ENCODE measurements at regions not wholly inside any gene's neighbourhood (a gene's known extent, or its start where the extent isn't known, plus 50 kb on each side); places are given as distances from the start of the nearest gene placed in this dataset.

GRCh38 chrX:34562006-34562405 lies 95.1 kb downstream of the TMEM47 start:
- H3K36me3 ChIP-seq (ENCODE audit: control insufficient read depth, insufficient read depth, low read length): no peaks in the 10 kb centered on the region
- FAIRE-seq (no peak), ATAC-seq (no peak), DNase-seq (ENCODE audit: extremely low read depth in 1 of 4, low spot score in 3 of 4) (no peak)
- no peak overlapping the region for H3K4me2 ChIP-seq (ENCODE audit: insufficient read depth, low read length)
- H3K27ac ChIP-seq (ENCODE audit: extremely low read depth, low read depth, low read length): no peak overlapping the region
- no TSS peak for BruUV-seq (replicated peaks)
- intact Hi-C loops (cut with micrococcal nuclease) (no loop called here), in situ Hi-C loops (cut with MboI) (no loop called here)
- no peaks in the 10 kb centered on the region for H3K4me1 ChIP-seq (replicated peaks in 1 of 2; ENCODE audit: control insufficient read depth in 2 of 2, insufficient read depth in 2 of 2, low read length in 2 of 2)
- no peak overlapping the region for H3K9ac ChIP-seq (ENCODE audit: insufficient read depth in 1 of 2, low read depth in 2 of 2, low read length in 2 of 2)
- no peak overlapping the region for H2AFZ ChIP-seq (ENCODE audit: low read depth, low read length)
- H3K9me1 ChIP-seq (ENCODE audit: control insufficient read depth, insufficient read depth, low read length): no peaks in the 10 kb centered on the region
- H4K20me1 ChIP-seq (replicated peaks; ENCODE audit: control insufficient read depth, insufficient read depth, low read length): no peaks in the 10 kb centered on the region
- TF ChIP-seq BRF1 (IDR thresholded peaks at IDR 0.05; ENCODE audit: borderline replicate concordance, extremely low read depth, insufficient read length) (no peak), CHD1 (IDR thresholded peaks at IDR 0.05; ENCODE audit: low read length) (no peak), ZBTB12 (CRISPR knock-in tag; IDR thresholded peaks at IDR 0.05) (no peak), CBFB (CRISPR knock-in tag; IDR thresholded peaks at IDR 0.05) (no peak), MCM5 (IDR thresholded peaks at IDR 0.05; ENCODE audit: low read depth) (no peak), GATAD2B (IDR thresholded peaks at IDR 0.05; ENCODE audit: borderline replicate concordance) (no peak), HEY1 (CRISPR knock-in tag; IDR thresholded peaks at IDR 0.05; ENCODE audit: borderline replicate concordance) (no peak), CBX8 (IDR thresholded peaks at IDR 0.05; ENCODE audit: borderline replicate concordance, extremely low read depth, low read depth, low read length, poor library complexity, severe bottlenecking) (no peak), SPI1 (IDR thresholded peaks at IDR 0.05; ENCODE audit: borderline replicate concordance, low read depth, low read length) (no peak), SETDB1 (IDR thresholded peaks at IDR 0.05; ENCODE audit: low read length) (no peak), ZNF551 (CRISPR knock-in tag; IDR thresholded peaks at IDR 0.05) (no peak), ZNF347 (CRISPR knock-in tag; IDR thresholded peaks at IDR 0.05; ENCODE audit: low read depth) (no peak), ZNF644 (tag; IDR thresholded peaks at IDR 0.05; ENCODE audit: low read depth) (no peak), ZNF3 (CRISPR knock-in tag; IDR thresholded peaks at IDR 0.05) (no peak), SAFB (IDR thresholded peaks at IDR 0.05; ENCODE audit: borderline replicate concordance, low read depth, low read length) (no peak), MAFG (tag; conservative IDR thresholded peaks at IDR 0.05) (no peak)
- TF ChIP-seq, protein P1, sequence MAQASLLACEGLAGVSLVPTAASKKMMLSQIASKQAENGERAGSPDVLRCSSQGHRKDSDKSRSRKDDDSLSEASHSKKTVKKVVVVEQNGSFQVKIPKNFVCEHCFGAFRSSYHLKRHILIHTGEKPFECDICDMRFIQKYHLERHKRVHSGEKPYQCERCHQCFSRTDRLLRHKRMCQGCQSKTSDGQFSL (CRISPR knock-in tag; IDR thresholded peaks at IDR 0.05): no peak
- TF ChIP-seq, protein P1 (tag; IDR thresholded peaks at IDR 0.05): no peak
- TF ChIP-seq, protein P2, sequence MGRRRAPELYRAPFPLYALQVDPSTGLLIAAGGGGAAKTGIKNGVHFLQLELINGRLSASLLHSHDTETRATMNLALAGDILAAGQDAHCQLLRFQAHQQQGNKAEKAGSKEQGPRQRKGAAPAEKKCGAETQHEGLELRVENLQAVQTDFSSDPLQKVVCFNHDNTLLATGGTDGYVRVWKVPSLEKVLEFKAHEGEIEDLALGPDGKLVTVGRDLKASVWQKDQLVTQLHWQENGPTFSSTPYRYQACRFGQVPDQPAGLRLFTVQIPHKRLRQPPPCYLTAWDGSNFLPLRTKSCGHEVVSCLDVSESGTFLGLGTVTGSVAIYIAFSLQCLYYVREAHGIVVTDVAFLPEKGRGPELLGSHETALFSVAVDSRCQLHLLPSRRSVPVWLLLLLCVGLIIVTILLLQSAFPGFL (CRISPR knock-in tag; IDR thresholded peaks at IDR 0.05): no peak
- no peaks in the 10 kb centered on the region for H3K27me3 ChIP-seq (ENCODE audit: control insufficient read depth in 2 of 2, insufficient read depth in 2 of 2, low read length in 2 of 2)
- ChIA-PET POLR2A (no interaction called here), CTCF (ENCODE audit: low intra/inter-chr PET ratio) (no interaction called here)
- no peak overlapping the region for H3K4me3 ChIP-seq
- H3K79me2 ChIP-seq (ENCODE audit: control insufficient read depth, insufficient read depth, low read length): no peaks in the 10 kb centered on the region
- no peaks in the 10 kb centered on the region for H3K9me3 ChIP-seq (replicated peaks; ENCODE audit: control insufficient read depth, insufficient read depth, low read depth, low read length)

All from K562 (cell line).